Suppressor macrophage treated with lipopolysaccharide for 1 hour (primary cell): ENCODE measurements at regions not wholly inside any gene's neighbourhood (a gene's known extent, or its start where the extent isn't known, plus 50 kb on each side); places are given as distances from the start of the nearest gene placed in this dataset.
"Not testable (repeated sequence)": the region's sequence is repeated elsewhere in the genome, so short reads cannot be mapped to it uniquely, and the experiment has no call there.

ENCODE experiments used
- DNase-seq, 3 donors: peaks; one replicate each; pipeline ENCODE4 v3.0.0-alpha.2; 2020 to 2022

DNA sequence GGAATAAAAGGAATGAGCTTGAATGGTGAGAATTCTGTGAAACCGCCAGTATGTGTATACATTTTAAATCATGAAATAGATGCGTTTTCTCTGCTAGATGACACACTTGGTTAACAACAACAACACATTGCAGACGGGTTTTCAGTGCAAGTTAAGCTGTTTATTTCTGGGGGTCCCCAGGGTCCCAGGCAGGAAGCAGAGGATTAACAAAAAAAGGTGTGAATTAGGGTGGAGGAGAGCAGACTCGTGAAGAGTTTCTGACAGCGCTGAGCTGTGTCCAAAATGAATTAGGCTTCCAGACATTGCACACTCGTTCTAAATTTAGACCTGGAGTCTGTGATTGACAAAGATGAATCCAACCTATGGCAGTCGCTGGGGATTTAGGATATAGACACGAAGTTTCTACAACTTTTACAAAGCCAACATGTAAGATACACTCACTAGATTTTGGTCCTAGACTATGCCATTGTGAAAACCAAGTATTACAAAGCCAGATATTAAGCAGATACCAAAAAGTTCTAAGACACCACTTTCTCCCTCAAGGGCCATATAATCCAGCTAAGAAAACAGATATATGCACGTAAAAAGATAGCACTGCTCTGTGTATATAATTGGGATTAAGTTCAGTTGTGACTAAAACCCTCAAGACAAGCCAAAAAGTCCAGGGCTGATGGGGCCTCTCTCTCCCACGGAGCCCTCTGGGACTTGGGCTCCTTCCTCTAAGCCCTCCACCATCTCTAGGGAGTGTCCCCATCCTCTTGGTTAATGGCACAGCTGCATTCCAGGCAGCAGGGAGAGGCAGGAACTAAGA lies 120.2 kb downstream of the ACAA2 start:
- no peak for DNase-seq

DNA sequence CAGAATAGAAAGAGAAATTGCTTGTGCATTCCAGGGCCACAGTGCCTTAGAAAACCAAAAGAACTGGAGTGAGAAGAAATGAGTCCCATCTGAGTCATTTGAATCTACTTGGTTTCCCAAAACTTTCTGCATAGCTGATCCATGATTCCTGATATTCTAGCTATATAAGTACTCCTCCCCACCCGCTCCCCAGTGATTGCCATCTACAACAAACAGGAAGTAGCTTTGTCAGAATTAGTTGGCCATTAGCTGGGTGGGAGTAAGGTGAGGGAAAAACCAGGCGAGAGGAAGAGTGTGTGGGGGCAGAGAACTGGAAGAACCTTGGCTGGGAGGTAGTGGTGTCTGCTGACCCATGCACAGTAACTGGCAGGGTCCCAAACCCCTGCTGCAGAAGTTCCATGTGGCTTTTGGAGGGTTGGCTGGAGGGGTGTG lies 122.1 kb downstream of the ACAA2 start:
- no peak for DNase-seq

DNA sequence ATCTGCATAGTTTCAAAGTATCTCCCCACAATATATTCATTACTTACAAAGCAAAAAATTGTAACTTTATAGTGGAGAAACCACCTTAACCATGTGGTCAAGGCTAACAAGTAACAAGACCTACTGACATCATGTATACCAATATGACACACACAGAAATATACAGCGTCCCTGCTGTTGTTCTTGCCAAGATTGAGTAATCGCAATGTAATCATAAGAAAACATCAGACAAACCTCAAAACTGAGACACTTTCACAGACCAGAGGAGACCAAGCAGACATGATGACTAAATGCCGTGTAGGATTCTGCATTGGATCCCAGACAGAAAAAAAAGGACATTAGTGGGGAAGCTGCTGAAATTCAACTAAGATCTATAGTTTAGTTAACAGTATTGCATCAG lies 123.0 kb downstream of the ACAA2 start:
- DNase-seq, result peak in 1 of 3 donors; percentile 40

DNA sequence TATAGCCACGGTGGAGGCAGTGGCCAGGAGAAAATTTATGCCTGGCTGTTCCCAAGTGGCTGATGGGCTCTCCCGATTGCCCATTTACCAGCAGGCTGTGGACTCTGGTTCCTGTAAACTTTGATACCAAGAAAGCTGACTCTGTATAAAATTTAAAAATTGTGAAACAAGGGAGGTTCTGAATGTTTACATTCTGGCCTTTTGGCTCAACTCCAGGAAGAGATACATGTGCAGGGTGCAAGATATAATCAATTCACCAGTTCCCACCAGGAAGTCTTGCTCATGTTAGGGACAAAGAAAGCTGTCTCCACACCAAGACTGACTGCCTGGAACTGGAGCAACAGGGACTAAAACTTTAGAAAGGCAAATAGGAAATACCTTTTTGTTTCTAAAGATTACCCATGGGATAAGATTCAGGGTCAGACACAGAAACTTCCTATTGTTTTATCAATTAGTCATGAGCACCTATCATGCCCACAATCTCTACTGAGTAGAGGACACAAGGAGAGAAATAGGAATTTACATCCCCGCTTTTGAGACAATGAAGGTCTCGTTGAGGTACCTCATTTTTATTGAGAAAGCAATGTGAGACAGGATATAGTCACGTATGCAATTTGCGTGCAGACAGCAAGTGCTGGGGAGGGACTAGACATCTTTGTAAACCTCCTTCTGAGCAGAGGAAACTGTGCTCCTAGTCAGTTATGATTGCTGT lies 123.5 kb downstream of the LIPG start:
- DNase-seq, result no peak

DNA sequence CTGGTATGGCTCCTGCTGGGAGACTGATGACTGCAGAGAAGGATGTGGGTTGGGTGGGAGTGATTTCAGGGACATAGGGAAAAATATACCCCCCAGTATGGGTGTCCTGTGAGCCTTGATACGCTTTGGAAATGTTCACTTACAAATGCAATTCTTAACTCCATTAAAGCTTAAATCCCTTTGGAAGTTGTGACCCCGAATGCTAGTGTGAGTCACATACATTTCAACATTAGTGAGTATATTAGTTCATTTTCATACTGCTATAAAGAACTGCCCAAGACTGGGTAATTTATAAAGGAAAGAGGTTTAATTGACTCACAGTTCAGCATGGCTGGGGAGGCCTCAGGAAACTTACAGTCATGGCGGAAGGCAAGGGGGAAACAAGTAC lies 120.9 kb downstream of the LIPG start:
- not testable (repeated sequence) for DNase-seq

DNA sequence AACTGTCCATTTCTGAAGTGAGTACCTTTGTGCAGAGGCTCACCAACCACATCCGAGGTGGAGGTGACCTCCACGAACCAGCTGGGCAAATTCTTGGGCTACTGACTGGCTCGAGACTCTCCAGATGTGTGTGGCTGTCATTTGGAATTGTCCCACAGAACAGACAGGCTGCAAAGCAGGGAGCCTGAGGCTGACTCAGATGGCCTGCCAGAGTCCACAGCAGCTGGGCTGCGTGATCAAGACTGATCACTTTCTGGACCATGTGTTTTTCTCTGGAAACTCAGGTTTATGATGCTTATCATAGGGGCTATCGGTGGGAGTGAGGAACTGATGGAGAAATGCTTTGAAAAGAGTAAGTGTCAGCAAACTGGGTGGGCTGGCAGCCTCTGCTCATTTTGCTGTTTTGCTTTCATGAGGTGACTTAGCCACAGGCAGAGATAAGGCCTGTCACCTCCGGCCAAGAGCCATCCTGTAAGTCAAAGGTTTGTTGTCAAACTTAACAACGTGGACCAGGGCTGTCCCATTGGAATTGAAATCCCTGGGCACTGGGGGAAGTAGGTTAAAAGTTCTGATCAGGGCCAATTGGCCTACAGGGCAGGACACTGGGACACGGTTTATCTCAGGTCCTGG lies 120.4 kb downstream of the LIPG start:
- DNase-seq, result no peak

DNA sequence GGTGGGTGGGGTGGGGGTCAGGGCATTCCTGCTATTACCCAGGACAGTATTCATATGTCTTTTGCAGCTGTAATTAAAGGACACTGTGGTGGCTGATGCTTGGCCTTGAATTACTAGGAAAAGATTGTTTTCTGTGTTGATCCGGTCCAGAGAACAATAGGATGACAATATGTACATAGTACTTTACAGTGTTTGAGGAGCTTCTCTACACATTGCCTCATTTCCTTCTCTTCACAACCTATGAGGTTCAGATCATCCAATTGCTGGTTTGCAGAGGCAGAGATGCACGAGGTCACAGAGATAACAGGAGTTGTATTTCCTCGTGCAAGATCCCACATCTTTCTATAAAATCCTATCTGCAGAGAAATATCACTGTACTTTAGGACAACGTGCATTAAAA lies 119.5 kb downstream of the LIPG start:
- no peak for DNase-seq

DNA sequence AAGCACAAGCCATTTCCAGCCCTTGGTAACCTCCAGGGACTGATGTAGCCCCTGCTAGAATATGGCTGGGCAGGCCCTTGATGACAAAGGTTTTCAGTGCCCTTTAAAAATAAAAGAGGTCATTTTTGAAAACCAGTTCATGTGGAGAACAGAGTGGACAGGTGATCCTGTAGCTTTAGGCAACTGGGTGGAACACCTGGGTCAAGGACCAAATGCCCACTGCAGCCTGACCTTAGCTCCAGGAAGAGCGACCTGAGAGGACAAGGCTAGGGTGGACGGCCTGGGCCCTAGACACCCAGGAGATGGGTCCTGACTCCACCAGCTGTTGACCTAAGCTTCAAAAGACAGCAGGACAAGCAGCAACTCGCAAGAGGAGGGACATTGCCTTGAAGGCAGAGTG lies 116.6 kb downstream of the LIPG start:
- no peak for DNase-seq

DNA sequence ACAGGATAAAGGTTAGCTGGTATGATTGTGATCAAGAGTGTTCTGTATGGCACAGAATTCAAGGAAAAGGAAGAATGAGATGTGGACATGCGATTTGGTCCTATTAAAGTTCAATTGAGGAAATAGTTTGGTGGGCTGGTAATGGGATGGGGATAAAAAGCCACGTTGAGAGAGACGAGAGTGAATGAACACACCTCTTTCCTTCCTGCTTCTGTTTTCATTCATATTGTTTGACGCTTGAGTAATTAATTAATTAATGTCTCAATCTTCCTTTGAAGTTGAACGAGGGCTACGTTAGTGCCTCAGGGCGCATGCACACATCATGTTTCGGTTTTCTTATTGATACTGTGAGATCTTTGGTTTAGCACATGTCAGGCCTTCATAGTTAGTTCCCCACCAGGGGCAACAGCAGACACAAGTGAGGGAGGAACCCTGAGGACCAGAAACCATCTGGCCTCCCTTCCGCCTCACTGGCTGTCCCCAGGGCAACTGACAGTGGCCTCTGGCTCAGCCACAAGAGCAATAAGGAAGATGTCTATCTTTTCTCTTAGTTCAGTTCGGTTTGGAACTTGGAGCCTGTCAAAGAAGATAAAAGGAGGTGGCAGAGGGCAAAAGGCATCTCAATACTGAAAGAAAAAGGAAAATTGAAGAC lies 116.0 kb downstream of the LIPG start:
- no peak for DNase-seq

DNA sequence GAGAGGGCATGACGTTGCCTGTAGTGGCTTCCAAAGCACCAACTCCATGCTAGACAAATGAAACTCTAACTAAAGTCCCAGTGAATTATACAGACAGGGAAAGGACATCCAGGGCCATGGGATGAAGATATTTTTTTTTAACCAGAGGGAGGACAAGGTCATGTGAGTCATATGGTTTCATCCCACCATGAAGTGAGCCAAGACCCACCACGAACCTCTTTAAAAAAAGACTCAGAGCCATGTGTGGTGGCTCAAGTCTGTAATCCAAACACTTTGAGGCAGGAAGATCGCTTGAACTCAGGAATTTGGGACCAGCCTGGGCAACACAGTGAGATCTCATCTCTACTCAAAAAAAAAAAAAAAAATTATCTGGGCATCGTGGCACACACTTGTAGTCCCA lies 115.2 kb downstream of the LIPG start:
- no peak for DNase-seq

DNA sequence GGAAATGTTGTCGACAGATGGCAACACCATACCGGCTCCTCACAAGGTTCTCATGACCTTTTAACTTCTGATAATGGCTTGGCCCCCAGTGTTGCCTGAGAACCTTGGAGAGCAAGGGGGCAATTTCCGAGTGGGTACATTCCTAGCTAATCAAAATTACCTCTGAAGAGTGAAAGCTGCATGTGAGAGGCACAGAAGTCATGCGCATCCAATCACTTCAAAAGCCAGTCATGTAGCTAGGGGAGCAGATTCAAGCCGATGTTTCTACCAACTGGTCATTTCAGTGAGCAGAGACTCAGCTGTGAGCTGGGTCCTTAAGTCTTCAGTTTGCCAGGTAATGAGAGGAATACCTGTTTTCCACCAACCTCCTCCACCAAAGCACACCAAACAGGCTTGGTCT lies 111.4 kb downstream of the LIPG start:
- DNase-seq, result no peak

DNA sequence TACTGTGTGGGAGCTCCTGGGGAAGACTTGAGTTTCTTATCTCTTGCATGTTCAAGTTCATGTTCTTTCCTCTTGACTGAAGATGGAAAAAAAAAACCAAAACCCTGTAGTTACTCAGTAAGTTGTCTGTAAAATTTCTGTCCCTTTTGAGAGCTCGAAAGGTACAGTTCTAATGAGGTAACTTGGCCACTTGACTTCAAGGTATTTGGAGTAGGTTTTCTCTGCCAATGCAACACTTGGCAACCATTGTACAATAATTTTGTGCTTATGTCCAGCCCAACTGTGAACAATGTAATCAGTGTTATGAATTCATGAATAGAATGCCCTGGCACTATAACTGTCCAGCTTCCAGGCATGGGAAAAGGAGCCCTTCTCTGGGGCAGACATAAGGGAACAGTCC lies 111.0 kb downstream of the LIPG start:
- no peak for DNase-seq

DNA sequence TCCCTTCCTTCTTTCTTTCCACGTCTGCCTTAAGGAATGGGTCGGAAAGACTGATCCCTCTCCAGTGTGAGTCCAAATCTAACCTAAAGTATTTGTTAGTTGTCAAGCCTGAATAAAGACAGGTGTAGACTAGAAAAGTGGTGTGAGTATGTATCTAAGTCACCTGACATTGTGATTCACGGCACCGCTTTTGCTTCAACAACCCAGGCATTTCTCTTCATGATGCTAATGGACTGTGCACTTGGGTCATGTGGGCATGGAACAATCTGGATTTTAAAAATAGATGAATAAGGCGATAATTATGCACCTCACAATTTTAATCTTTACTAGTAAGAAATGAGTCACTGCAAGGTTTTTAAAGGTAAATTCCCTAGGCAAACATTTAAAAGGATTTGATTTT lies 107.5 kb downstream of the LIPG start:
- DNase-seq, result no peak

DNA sequence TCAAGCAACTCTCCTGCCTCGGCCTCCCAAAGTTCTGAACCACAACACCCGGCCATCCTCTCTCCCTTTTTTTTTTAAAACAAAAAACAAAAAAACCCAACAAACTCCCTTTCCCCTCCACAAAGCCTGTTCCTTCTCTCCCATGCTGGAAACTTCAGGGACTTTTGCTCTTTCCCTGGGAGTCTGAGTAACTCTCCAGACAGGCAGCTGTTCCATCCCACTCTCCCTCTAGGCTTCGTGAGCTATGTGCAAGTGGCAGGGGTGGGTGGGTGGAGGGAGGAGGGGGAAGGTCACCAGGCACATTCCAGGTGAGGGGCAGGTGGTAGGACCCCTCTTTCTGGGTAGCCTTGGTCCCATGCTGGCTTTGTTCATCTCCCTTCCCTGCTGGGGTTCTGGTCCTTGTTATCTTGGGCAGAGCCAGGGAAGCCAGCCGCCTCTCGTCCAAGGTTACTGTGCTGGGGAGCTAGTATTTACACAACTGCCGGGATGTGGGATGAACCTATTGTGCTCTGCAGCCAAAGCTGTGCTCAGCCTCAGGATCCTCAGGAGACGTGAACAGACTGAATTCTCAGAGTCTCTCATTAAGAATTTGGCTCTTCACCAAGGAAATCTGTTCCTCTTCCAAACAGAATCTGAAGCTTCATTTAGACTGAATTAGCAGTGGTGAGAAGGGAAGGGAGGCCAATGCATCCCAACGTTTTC lies 106.9 kb downstream of the LIPG start:
- peak in 1 of 3 donors; percentile 4 for DNase-seq

DNA sequence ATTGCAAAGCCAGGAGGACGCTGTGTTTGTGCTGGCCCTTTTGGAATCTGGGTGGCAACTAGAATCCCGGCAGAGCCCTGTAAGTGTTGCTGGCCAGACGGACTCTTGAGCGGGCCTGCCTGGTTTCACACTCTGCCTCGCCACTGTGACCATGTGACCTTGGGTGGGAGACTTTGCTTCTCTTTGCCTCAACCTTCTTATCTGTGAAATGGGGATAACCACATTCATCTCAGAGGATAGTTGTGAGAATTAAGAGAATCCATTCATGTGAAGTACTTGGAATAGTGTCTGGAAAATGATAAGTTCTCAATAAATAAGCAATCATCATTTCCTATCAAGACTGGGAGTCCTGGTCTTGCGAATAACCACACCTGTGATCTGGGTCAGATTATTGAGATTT lies 105.6 kb downstream of the LIPG start:
- DNase-seq, result no peak

DNA sequence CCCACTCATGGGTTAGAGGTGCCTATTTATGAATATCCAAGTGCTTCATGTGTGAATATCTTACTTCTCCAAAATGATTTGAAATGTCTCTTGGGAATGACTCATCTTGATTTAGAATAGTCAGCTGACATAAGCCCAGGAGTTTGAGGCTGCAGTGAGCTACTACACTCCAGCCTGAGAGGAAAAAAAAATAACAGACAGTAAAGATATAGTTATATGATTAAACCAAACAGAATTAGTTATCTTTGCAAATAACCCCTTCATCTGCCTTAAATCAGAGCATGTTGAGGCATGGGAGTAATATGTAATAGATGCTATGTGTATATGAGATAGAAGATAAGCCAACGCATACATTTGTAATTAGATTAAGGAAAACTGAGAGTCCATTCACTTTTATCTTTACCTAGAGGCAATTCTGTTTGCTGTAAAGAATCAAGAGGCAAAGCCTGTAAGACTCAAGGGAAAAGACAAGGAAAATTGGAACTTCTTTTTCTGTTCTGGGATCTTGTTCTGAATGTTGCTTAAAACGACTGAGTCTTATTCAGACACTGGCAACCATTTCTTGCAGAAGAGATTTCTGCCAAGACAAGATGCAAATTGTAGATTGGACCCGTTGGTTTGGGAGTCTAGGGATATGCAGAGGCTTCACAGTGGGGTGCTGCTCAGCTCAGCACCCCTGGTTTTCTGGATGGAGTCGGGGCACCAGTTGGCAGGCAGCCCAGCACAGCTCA lies 104.4 kb downstream of the LIPG start:
- peak; percentile 33 to 51 (median 50) for DNase-seq

DNA sequence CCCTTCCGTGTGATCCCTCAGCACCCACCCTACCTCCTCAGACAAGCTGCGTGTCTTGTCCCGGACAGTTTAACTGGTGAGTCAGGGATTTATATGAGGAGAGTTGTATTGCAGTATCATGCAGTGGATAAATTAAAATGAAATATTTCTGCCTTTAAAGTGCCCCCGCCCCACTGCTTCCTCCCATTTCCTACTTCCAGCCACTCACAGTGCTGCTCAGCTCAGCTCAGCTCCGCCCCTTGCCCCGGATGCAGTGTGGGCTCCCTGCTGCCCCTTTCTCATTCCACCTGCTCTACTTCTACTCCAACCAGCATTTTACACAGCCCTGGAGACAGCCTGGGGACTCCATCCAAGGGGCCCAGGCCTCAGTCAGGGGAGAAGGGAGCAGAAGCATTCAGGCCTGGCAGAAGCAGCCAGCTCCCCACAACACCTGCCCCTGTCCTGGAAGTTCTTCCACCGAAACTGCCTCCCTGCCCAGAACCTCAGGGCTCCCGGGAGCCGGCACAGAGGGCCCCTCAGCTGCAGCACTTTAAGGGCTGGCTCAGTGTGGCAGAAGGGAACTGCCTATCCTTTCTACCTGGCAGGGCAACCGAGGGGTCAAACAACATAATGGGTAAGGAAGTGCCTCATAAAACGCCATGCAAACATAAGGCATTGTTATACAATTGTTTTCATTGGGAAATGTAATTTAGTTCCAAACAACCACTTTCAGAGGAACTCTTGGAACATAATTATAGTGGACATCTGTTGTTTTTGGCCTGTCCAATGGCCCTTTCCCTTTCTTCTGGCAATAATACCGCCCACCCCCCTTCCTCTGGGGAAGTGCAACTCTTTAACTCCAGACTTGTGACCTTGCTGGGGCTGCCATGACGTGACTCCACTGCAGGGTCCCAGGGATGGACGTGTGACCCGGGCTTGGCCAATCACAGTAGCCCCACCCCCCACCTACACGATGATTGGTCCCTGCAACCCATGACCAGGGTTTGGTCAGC lies 102.3 kb downstream of the LIPG start:
- peak in 1 of 3 donors; percentile 6 for DNase-seq

DNA sequence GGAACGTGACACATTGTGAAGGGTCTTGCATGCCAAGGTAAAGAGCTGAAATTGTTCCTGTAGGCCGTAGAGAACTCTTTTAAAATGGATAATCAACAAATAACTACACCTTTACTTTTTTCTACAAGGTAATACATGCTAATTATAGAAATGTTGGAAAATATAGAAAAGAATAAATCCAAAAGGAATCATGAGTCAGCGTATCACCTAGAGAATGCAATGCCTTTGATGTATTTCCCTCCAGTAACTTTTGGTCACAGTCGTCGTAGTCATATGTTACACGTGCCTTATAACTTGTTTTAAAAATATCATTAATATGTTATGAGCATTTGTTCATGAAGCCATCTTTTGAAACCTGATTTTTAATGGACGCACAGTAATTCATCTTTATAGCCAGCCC lies 100.6 kb downstream of the LIPG start:
- no peak for DNase-seq

DNA sequence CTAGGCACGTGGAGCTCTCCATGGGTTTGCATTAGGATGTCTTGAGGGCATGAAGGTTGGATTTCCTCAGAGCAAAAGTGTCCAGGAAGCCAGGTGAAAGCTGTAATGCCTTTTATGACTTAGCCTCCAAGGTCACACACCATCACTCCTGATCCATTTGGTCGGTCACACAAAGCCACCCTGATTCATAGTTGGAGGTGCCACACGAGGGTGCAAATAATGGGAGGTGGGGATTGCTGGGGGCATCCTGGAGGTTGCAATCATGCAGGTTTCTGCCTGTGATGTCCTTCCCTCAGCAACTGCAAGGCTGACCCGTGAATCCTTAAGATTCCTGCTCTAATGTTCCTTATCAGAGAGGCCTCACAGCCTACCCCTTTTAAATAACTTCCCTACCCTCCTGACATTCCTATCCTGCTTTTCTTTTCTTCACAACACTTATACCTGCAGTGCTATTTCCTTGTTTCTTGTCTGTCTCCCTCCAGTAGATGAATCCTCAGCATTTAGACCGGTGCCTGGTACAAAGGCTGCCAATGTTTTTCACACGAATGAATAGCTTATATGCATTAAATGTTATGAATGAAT lies 97.1 kb downstream of the LIPG start:
- no peak for DNase-seq

DNA sequence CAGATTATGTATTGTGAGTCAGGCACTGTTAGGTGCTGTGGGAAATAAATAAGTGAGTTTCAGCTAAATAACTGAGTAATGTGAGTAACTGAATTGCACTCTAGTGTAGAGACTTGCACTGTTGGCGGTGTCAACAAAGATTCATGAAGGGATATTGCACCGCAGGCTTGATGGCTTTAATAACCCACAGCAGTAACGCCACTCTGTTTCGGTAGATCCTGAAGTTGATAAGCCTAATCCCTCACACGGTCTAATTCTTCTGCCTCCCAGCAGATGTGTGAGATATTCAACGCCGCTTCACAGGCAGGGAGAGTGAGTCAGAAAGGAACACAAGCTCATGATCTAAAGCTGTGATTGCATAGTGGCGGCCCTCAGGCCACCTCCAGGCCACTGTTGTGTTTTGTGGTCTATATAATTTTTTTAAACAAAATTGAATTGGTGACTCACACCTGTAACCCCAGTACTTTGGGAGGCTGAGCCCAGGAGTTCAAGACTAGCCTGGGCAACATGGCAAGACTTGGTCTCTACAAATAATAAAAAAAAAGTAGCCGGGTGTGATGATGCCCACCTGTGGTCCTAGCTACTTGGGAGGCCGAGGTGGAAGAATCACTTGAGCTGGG lies 94.3 kb downstream of the LIPG start:
- DNase-seq, result no peak
